Stomach smooth muscle (tissue), 2 donors: ENCODE measurements at regions not wholly inside any gene's neighbourhood (a gene's known extent, or its start where the extent isn't known, plus 50 kb on each side); places are given as distances from the start of the nearest gene placed in this dataset.
"Not testable (repeated sequence)": the region's sequence is repeated elsewhere in the genome, so short reads cannot be mapped to it uniquely, and the experiment has no call there.

Experiments used
- H3K27ac ChIP-seq: one replicate; pipeline ENCODE4 v1.7.0; 2013; ENCODE audit warnings: mild to moderate bottlenecking, low read length, inconsistent platforms
- H3K27me3 ChIP-seq, 2 donors: one replicate each; pipeline ENCODE4 v1.7.0; 2013; ENCODE audit warnings: low read length in 2 of 2; ENCODE audit not compliant: insufficient read depth in 2 of 2, control insufficient read depth in 1 of 2
- H3K36me3 ChIP-seq, 2 donors: one replicate each; pipeline ENCODE4 v1.7.0; 2013; ENCODE audit warnings: low read length in 2 of 2; ENCODE audit not compliant: control insufficient read depth in 2 of 2, insufficient read depth in 2 of 2
- H3K4me1 ChIP-seq: one replicate; pipeline ENCODE4 v1.7.0; 2013; ENCODE audit warnings: low read length; ENCODE audit not compliant: control insufficient read depth, insufficient read depth
- H3K4me3 ChIP-seq, 2 donors: one replicate each; pipeline ENCODE4 v1.7.0; 2013; ENCODE audit warnings: low read length in 2 of 2
- H3K9ac ChIP-seq, 2 donors: one replicate each; pipeline ENCODE4 v1.7.0; 2013; ENCODE audit warnings: low read length in 2 of 2, mild to moderate bottlenecking in 1 of 2
- H3K9me3 ChIP-seq, 2 donors: one replicate each; pipeline ENCODE4 v1.7.0; 2013; ENCODE audit warnings: low read length in 2 of 2; ENCODE audit not compliant: control insufficient read depth in 2 of 2
- donor health status: healthy.
- donor health status: Pancreatic carcinoma.

DNA sequence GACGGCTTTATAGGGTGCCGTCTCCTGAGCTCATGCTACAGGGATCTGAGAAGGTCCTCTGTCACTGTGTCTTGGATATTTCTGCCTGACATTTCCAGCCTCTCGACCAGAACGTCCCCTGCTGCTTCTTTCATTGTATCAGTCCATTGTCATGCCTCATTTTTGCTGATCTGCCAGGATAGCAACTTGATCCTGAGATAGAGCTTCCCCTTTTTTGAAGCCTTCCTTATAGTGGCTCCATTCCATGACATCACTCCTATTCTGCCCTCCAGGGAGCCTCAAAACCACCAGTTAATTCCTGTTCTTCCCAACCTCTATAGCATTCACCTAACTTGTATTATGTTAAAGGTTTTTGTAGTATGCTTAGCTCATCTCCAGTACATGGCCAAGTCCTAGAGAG, 431.8 kb upstream of the NOX3 start:
- Histone ChIP-seq H3K4me3 (no peak overlapping the region), H3K36me3 (no peaks in the 10 kb centered on the region), H3K4me1 (no peaks in the 10 kb centered on the region), H3K27me3 (no peaks in the 10 kb centered on the region), H3K9me3 (no peaks in the 10 kb centered on the region), H3K27ac (no peak overlapping the region), H3K9ac (no peak overlapping the region)

DNA sequence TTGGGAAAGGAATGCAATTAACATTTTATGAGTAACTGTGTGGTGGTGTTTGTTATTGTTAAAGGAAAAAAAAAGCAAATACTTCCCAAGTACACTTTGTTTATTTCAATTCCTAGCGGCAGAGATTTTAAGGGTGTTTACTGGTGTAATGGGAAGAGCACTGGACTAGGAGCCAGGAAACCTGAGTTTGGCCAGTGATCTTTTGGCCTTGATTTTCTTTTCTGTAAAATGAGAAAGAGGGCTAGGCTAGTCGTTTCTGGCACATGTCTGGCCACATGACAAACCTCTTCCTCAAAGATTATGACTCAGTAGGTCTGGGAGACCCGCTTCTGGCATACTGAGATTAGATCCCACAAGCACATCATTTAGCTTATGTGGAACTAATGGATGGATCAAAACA, 428.1 kb upstream of the NOX3 start:
- Histone ChIP-seq H3K9me3 (no peaks in the 10 kb centered on the region), H3K27ac (no peak overlapping the region), H3K36me3 (no peaks in the 10 kb centered on the region), H3K27me3 (no peaks in the 10 kb centered on the region), H3K4me1 (no peaks in the 10 kb centered on the region), H3K9ac (no peak overlapping the region), H3K4me3 (no peak overlapping the region)

DNA sequence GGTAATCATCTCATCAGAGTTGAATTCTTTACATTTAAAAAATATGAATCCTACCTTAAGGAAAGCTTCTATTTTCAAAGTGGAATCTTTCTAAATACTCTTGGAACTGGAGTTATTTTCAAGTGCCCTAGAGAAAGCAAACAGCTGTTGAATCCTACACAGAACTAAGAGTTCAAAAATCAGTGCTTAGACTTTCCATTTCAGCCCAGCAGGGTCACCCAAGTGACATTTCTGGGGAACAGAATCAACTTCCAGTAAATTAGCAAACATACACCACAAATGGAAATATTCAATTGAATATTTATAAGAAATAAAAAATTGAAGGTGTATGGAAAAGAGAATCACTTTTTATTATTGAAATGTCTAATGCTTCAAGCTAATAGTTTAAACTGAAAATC, 427.7 kb upstream of the NOX3 start:
- H3K36me3 ChIP-seq, result no peaks in the 10 kb centered on the region

GRCh38 chr6:155882527-155883333, 427.1 kb upstream of the NOX3 start:
- no peaks in the 10 kb centered on the region for H3K36me3 ChIP-seq
- no peak overlapping the region for H3K27ac ChIP-seq
- H3K4me1 ChIP-seq, result no peaks in the 10 kb centered on the region
- no peaks in the 10 kb centered on the region for H3K27me3 ChIP-seq
- no peak overlapping the region for H3K9ac ChIP-seq
- no peak overlapping the region for H3K4me3 ChIP-seq
- H3K9me3 ChIP-seq, result no peaks in the 10 kb centered on the region

More for the DNA sequence above, 427.7 kb upstream of the NOX3 start:
- H3K9ac ChIP-seq, result no peak overlapping the region
- H3K4me1 ChIP-seq, result no peaks in the 10 kb centered on the region
- no peaks in the 10 kb centered on the region for H3K27me3 ChIP-seq
- H3K27ac ChIP-seq, result no peak overlapping the region
- H3K4me3 ChIP-seq, result no peak overlapping the region
- H3K9me3 ChIP-seq, result no peaks in the 10 kb centered on the region

- Histone ChIP-seq H3K9me3 (no peaks in the 10 kb centered on the region), H3K27ac (no peak overlapping the region), H3K4me1 (no peaks in the 10 kb centered on the region), H3K4me3 (no peak overlapping the region), H3K27me3 (no peaks in the 10 kb centered on the region), H3K36me3 (no peaks in the 10 kb centered on the region), H3K9ac (no peak overlapping the region)
These were observed 426.3 kb upstream of the NOX3 start for GRCh38 chr6:155881826-155882526.

GRCh38 chr6:155880900-155881299, 425.3 kb upstream of the NOX3 start:
- Histone ChIP-seq H3K27me3 (no peaks in the 10 kb centered on the region), H3K9me3 (no peaks in the 10 kb centered on the region), H3K36me3 (no peaks in the 10 kb centered on the region)

DNA sequence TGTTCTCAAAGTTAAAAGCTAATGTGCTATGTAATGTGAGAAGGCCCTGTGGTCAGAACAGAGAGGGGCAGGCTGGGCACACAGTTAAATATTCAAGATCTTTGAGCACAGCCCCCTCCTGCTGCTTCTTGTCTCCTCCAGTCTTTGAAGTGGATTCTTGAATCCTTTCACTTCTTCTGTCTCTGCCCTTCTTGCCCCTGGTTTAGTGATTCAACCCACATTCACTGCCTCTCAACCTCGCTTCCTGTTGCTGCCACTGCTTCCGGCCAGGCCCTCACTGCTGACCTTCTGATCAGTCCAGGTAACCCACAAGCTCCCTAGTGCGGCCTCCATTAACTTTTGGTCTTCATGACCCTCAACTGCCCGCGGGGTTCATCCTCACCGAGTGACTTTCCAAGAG, 417.3 kb upstream of the NOX3 start:
- Histone ChIP-seq H3K4me3 (no peak overlapping the region), H3K4me1 (no peaks in the 10 kb centered on the region), H3K36me3 (no peaks in the 10 kb centered on the region), H3K27ac (no peak overlapping the region), H3K9ac (no peak overlapping the region), H3K27me3 (no peaks in the 10 kb centered on the region), H3K9me3 (no peaks in the 10 kb centered on the region)

More at GRCh38 chr6:155880900-155881299, 425.3 kb upstream of the NOX3 start:
- Histone ChIP-seq H3K4me3 (no peak overlapping the region), H3K27ac (no peak overlapping the region), H3K4me1 (no peaks in the 10 kb centered on the region), H3K9ac (no peak overlapping the region)

DNA sequence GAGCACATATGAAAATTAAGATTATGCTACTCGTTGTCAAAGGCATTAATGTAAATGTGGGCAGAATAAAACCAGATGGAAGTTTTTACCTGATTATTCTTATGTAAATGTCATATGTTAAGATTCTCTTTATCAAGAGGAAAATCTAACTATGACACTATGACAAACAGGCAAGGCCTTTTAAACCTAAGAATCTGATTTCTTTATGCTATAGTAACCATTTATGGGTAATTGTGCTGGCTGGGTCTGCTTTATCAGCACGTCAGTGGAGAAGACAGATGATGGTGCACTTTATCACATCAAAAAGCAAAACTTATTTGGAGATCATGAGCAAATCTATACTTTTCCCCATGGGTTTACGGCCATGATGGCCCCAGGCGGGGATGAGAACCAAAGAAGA, 412.0 kb upstream of the NOX3 start:
- no peaks in the 10 kb centered on the region for H3K27me3 ChIP-seq
- H3K9ac ChIP-seq, result no peak overlapping the region
- H3K27ac ChIP-seq, result no peak overlapping the region
- H3K4me3 ChIP-seq, result no peak overlapping the region
- H3K36me3 ChIP-seq, result no peaks in the 10 kb centered on the region
- H3K4me1 ChIP-seq, result no peaks in the 10 kb centered on the region
- H3K9me3 ChIP-seq, result no peaks in the 10 kb centered on the region

DNA sequence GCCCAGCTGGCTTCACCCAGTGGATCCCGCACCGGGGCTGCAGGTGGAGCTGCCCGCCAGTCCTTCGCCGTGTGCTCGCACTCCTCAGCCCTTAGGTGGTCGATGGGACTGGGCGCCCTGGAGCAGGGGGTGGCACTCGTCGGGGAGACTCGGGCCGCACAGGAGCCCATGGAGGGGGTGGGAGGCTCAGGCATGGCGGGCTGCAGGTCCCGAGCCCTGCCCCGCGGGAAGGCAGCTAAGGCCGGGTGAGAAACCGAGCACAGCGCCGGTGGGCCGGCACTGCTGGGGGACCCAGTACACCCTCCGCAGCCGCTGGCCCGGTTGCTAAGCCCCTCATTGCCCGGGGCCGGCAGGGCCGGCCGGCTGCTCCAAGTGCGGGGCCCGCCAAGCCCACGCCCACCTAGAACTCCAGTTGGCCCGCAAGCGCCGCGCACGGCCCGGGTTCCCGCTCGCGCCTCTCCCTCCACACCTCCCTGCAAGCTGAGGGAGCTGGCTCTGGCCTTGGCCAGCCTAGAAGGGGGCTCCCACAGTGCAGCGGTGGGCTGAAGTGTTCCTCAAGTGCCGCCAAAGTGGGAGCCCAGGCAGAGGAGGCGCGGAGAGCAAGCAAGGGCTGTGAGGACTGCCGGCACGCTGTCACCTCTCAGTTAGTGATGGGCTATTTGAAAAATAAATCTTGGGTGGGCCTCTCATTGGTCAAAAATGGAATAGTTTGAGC, 411.2 kb upstream of the NOX3 start:
- H3K9me3 ChIP-seq, H3K4me1 ChIP-seq, H3K9ac ChIP-seq, H3K36me3 ChIP-seq, H3K4me3 ChIP-seq, H3K27ac ChIP-seq, H3K27me3 ChIP-seq: not testable (repeated sequence)

GRCh38 chr6:155861821-155862220, 406.2 kb upstream of the NOX3 start:
- Histone ChIP-seq H3K27ac (no peak overlapping the region), H3K4me3 (no peak overlapping the region), H3K9me3 (peaks cover 0 to 11% of the 10 kb centered on the region in 2 donors), H3K27me3 (no peaks in the 10 kb centered on the region), H3K36me3 (no peaks in the 10 kb centered on the region), H3K9ac (no peak overlapping the region), H3K4me1 (no peaks in the 10 kb centered on the region)
